Neural progenitor cell (in vitro differentiated cells): ENCODE measurements at regions not wholly inside any gene's neighbourhood (a gene's known extent, or its start where the extent isn't known, plus 50 kb on each side); places are given as distances from the start of the nearest gene placed in this dataset.
A peak's percentile ranks its signal among the peaks of the same experiment; 100 is the strongest.

ENCODE experiments used
- DNase-seq: peaks from one replicate; pipeline ENCODE4 v3.0.0-alpha.2; 2016; ENCODE audit warnings: low spot score
- H2AFZ ChIP-seq: fragments of 200-600 bp; sonication (generic); replicated peaks from 2 replicates; pipeline ENCODE4 v1.6.1; 2016; ENCODE audit warnings: antibody characterized with exemption
- H3F3A ChIP-seq: fragments of 200-600 bp; sonication (generic); 2 replicates; pipeline ENCODE4 v1.6.1; 2016; ENCODE audit warnings: antibody characterized with exemption, low read depth
- H3K27ac ChIP-seq: fragments of 200-600 bp; sonication (generic); 2 replicates; pipeline ENCODE4 v1.5.1; 2016; ENCODE audit warnings: mild to moderate bottlenecking
- H3K27me3 ChIP-seq: fragments of 200-600 bp; sonication (generic); 2 replicates; pipeline ENCODE4 v1.6.1; 2016; ENCODE audit warnings: mild to moderate bottlenecking, moderate library complexity
- H3K36me3 ChIP-seq: fragments of 200-600 bp; sonication (generic); 2 replicates; pipeline ENCODE4 v1.5.1; 2016
- H3K4me1 ChIP-seq: fragments of 200-600 bp; sonication (generic); 2 replicates; pipeline ENCODE4 v1.6.1; 2016; ENCODE audit warnings: mixed run types
- H3K4me2 ChIP-seq: fragments of 200-600 bp; sonication (generic); 2 replicates; pipeline ENCODE4 v1.6.1; 2016
- H3K4me3 ChIP-seq: fragments of 200-600 bp; sonication (generic); 2 replicates; pipeline ENCODE4 v1.5.1; 2016
- H3K79me2 ChIP-seq: fragments of 200-600 bp; sonication (generic); 2 replicates; pipeline ENCODE4 v1.6.1; 2016; ENCODE audit warnings: low read depth
- H3K9ac ChIP-seq: fragments of 200-600 bp; sonication (generic); 2 replicates; pipeline ENCODE4 v1.6.1; 2016
- H3K9me3 ChIP-seq: fragments of 200-600 bp; sonication (generic); 2 replicates; pipeline ENCODE4 v1.5.1; 2016; ENCODE audit warnings: low read depth
- H4K20me1 ChIP-seq: fragments of 200-600 bp; sonication (generic); 2 replicates; pipeline ENCODE4 v1.6.1; 2016; ENCODE audit warnings: low read depth
- H3K27ac Mint-ChIP-seq: 3 replicates; pipeline ENCODE4 v1.8.0; 2021; ENCODE audit warnings: mixed read lengths
- H3K27me3 Mint-ChIP-seq: 2 replicates; pipeline ENCODE4 v1.8.0; 2022; ENCODE audit warnings: low read depth, mild to moderate bottlenecking, inconsistent platforms, moderate library complexity, mixed read lengths; ENCODE audit not compliant: insufficient read depth
- H3K36me3 Mint-ChIP-seq: 3 replicates; pipeline ENCODE4 v1.8.0; 2021; ENCODE audit warnings: mixed read lengths
- H3K4me1 Mint-ChIP-seq: 3 replicates; pipeline ENCODE4 v1.8.0; 2021; ENCODE audit warnings: mixed read lengths
- H3K4me3 Mint-ChIP-seq: 3 replicates; pipeline ENCODE4 v1.8.0; 2021; ENCODE audit warnings: mild to moderate bottlenecking, moderate library complexity, mixed read lengths
- H3K9me3 Mint-ChIP-seq: 3 replicates; pipeline ENCODE4 v1.8.0; 2020; ENCODE audit warnings: mixed read lengths
- EZH2 ChIP-seq: fragments of 200-600 bp; sonication (generic); IDR thresholded peaks from 2 replicates; pipeline ENCODE4 v1.6.1; 2017; ENCODE audit warnings: antibody characterized with exemption, mild to moderate bottlenecking, moderate library complexity
- EZH2phosphoT487 ChIP-seq: fragments of 200-600 bp; sonication (generic); IDR thresholded peaks from 2 replicates; pipeline ENCODE4 v1.6.1; 2017; ENCODE audit warnings: antibody characterized with exemption
- TF ChIP-seq, protein P1 (sequence below): fragments of 200-600 bp; sonication (generic); IDR thresholded peaks from 2 replicates; pipeline ENCODE4 v1.5.1; 2017; ENCODE audit warnings: antibody characterized with exemption, mild to moderate bottlenecking

DNA sequence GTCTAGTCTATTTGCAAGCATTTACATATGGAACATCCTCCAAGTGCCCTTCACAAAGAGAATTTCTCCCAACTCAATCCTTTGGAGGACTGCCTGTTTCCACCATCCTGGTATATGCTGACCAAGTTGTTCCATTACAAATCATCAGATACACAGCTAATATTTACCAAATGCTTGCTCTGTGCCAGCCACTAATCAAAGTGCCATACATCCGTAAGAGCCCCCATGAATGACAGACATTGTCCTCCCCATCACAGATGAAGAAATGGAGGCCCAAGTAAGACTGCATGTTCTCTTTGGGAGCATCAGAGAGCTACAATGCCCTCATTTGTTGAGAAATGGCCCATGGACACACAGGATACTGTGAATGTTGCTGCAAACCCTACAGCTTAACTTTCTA lies 130.0 kb upstream of the BACE2 start:
- Mint-ChIP-seq H3K36me3 (no peaks in the 10 kb centered on the region), H3K4me3 (no peak overlapping the region), H3K9me3 (peaks cover 6% of the 10 kb centered on the region), H3K27me3 (no peaks in the 10 kb centered on the region), H3K27ac (no peak overlapping the region), H3K4me1 (peaks cover 4% of the 10 kb centered on the region)
- DNase-seq: no peak
- no peak overlapping the region for H3K27ac ChIP-seq
- no peak overlapping the region for H3K4me3 ChIP-seq
- no peaks in the 10 kb centered on the region for H3K27me3 ChIP-seq
- TF ChIP-seq EZH2 (no peak), EZH2phosphoT487 (no peak)
- TF ChIP-seq, protein P1, sequence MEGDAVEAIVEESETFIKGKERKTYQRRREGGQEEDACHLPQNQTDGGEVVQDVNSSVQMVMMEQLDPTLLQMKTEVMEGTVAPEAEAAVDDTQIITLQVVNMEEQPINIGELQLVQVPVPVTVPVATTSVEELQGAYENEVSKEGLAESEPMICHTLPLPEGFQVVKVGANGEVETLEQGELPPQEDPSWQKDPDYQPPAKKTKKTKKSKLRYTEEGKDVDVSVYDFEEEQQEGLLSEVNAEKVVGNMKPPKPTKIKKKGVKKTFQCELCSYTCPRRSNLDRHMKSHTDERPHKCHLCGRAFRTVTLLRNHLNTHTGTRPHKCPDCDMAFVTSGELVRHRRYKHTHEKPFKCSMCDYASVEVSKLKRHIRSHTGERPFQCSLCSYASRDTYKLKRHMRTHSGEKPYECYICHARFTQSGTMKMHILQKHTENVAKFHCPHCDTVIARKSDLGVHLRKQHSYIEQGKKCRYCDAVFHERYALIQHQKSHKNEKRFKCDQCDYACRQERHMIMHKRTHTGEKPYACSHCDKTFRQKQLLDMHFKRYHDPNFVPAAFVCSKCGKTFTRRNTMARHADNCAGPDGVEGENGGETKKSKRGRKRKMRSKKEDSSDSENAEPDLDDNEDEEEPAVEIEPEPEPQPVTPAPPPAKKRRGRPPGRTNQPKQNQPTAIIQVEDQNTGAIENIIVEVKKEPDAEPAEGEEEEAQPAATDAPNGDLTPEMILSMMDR: no peak
- no peaks in the 10 kb centered on the region for H3K4me1 ChIP-seq
- no peaks in the 10 kb centered on the region for H3F3A ChIP-seq
- no peak overlapping the region for H3K4me2 ChIP-seq
- H3K9ac ChIP-seq: no peak overlapping the region
- no peak overlapping the region for H2AFZ ChIP-seq
- H3K79me2 ChIP-seq: no peaks in the 10 kb centered on the region
- no peaks in the 10 kb centered on the region for H4K20me1 ChIP-seq
- H3K36me3 ChIP-seq: no peaks in the 10 kb centered on the region
- H3K9me3 ChIP-seq: no peaks in the 10 kb centered on the region

DNA sequence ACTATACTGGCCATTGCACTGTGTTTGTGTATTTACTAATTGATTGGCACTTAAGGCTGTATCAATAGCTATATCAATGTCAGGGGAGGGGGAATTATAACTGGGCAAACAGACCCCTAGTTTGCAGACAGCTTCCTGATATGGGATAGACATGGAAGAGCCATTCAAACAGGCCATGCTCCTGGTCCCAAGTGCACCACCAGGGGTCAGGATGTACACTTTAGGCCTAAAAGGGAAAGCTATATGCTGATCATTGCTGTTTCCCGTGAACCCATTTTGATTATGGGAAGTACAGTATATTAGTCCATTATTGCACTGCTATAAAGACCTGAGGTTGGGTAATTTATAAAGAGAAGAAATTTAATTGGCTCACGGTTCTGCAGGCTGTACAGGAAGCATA lies 124.9 kb upstream of the BACE2 start:
- no peak for TF ChIP-seq EZH2phosphoT487
- TF ChIP-seq, protein P1: peak; percentile 35
- Mint-ChIP-seq H3K4me1 (peaks cover 7% of the 10 kb centered on the region), H3K36me3 (no peaks in the 10 kb centered on the region), H3K27ac (no peak overlapping the region), H3K4me3 (no peak overlapping the region), H3K27me3 (no peaks in the 10 kb centered on the region), H3K9me3 (no peaks in the 10 kb centered on the region)
- DNase-seq: no peak
- Histone ChIP-seq H3K27me3 (no peaks in the 10 kb centered on the region), H4K20me1 (no peaks in the 10 kb centered on the region), H3K27ac (no peak overlapping the region), H3K4me3 (no peak overlapping the region), H2AFZ (no peak overlapping the region), H3K9me3 (no peaks in the 10 kb centered on the region), H3K9ac (no peak overlapping the region), H3F3A (no peaks in the 10 kb centered on the region), H3K79me2 (no peaks in the 10 kb centered on the region), H3K4me2 (no peak overlapping the region), H3K4me1 (no peaks in the 10 kb centered on the region), H3K36me3 (no peaks in the 10 kb centered on the region)

DNA sequence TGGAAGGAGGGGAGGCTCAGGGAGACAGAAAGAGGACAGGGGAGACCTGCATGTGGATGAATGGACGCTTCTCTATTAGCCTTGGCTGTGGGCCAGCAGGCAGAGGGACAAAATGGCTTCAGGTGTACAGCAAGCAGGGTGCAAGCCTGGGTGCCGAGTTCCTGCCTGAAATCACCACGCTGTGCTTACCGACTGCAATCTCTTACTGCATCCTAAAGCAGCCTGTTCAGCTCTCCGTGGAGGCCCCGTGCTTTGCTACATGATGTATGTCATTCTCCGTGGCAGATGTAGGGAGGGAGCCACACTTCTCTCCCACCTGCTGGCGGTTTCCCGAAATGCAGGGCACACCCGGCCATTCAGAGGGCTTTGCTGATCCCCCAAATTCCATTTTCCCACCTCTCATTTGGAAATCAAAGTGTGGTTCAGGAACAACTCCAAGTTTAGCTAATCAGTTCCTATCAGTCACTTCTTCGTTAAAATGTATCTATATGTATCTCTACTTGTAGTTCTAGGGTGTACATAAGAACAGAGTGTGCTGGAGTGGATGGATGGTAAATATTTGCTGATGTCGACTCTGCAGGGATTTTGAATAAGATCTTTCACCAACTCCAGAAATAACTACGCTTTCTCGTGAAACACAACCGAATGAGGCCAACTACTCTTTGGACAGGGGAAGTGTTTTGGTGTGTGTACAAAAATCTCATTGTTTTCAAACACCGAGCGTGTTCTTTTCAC lies 122.3 kb upstream of the BACE2 start:
- Mint-ChIP-seq H3K4me1 (peaks cover 7% of the 10 kb centered on the region), H3K4me3 (no peak overlapping the region), H3K27ac (no peak overlapping the region), H3K36me3 (no peaks in the 10 kb centered on the region), H3K27me3 (no peaks in the 10 kb centered on the region), H3K9me3 (no peaks in the 10 kb centered on the region)
- H3K4me2 ChIP-seq: no peak overlapping the region
- no peaks in the 10 kb centered on the region for H4K20me1 ChIP-seq
- no peaks in the 10 kb centered on the region for H3K27me3 ChIP-seq
- no peak overlapping the region for H3K4me3 ChIP-seq
- H3F3A ChIP-seq: no peaks in the 10 kb centered on the region
- no peaks in the 10 kb centered on the region for H3K79me2 ChIP-seq
- H3K27ac ChIP-seq: no peak overlapping the region
- no peaks in the 10 kb centered on the region for H3K9me3 ChIP-seq
- no peaks in the 10 kb centered on the region for H3K4me1 ChIP-seq
- no peak for TF ChIP-seq EZH2phosphoT487
- TF ChIP-seq, protein P1: peak; percentile 63
- H3K9ac ChIP-seq: no peak overlapping the region
- peak overlapping the region; percentile 79 for H2AFZ ChIP-seq
- peak; percentile 68 for DNase-seq
- H3K36me3 ChIP-seq: no peaks in the 10 kb centered on the region
